HK-2 (cell line): ENCODE measurements at regions not wholly inside any gene's neighbourhood (a gene's known extent, or its start where the extent isn't known, plus 50 kb on each side); places are given as distances from the start of the nearest gene placed in this dataset.

ENCODE experiments used
- DNase-seq: peaks from one replicate; pipeline ENCODE4 v3.0.0-alpha.2; 2018; ENCODE audit not compliant: unreplicated experiment

DNA sequence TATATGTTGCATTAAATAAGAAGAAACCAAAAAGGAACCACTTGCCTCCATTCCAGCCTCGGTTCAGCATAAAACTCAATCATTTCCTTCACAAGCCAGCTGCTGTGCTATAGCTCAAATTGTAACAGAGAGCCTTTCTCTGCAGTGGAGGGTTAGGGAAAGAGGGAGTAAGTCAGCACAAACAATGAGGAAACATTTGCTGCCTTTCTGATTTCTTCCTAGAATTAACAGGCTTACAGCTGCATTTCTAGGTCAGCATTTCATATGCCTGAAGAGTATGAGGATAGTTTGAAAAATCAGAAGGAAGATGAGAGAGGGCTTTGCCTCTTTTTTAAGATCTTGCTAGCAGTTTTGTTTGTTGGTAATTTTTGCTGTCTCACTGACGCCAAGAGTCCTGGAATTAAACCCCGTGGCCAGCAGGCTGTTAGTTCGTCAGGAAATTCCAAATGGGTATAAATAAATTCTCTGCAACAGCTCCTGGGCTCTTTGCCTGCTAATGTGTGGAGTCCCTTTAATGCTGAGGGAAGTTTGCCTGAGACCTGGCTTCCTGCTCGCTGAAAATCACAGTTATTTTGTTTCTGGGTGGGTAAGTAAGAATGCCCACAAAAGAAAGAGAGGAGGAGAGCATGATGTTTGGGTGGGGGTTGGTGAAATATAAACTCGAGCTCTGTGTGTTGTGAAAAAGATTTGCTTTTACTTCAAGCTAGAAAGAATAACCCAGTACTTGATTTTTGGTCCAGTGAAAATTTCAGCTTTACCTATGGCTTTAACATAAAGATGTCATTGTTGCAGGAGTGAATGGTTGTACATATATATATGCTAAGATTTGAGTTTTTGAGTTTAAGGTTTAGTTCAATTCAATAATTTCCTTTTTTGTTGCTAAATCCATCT, 148.1 kb upstream of the DMRT1 start:
- DNase-seq: no peak

DNA sequence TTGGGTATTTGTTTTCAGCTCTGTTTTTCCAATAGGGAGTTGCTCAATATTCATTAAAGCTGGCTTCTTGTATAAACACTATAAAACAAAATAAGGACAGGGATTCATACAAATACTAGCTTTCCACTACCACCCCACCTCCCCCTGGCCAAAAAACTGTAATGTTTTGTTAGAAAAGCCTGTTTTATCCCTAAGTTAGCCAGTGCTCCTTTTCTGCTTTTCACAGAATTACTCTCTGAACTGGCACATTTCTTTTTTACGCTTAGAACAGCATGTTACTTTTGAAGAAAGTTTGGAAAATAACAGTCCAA, 147.4 kb upstream of the DMRT1 start:
- DNase-seq: no peak

DNA sequence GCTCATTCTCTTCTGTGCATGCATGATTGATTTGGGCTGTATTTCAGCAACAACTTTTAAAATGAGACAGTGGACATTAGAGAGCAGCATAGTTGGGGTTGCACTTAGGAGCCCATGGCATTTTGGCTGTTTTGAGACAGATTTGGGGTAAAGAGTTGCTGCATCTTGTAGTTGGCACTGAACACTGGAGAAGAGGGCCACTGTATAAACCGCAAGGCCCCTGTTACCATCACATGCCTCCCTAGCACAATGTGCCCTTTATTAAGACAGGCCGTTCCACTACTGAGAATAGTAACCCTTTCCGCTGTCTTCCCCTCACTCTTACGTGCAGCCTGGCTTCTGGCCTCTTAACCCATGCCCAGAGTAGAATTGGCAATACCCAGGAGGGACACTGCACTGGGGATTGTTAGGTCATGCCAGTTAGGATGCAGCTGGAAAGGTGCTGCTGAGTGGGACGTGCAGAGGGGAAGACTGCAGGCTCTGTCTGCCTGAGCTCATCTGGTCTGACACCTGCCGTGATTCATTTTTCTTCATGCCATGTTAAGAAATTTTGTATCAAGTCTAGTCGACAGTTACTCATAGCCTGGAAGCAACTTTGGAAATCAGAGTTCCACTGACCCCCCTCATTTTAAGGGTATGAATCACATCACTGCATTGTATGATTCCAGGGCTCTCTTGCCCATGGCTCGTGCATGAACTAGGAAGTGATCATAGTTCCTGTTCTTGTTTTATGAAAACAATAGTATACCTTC, 146.9 kb upstream of the DMRT1 start:
- no peak for DNase-seq

DNA sequence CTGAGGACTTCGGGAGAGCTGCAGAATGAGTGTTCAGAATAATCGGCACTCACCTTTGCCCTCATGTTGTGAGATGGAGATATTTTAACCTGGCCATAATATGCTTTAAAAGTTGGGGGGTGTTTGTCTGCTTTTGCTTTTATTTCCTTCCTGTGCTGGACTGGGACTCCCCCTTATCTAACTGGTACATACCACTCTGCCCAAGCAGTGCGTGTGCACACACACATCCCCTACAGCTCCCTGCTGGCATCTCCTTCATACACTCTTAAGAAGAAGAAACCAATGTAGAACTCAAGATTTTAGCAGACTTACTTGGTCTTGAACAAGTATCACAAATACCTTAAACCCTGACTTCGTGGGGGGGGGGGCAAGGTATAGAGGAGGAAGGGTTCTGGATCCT, 146.2 kb upstream of the DMRT1 start:
- DNase-seq: no peak

DNA sequence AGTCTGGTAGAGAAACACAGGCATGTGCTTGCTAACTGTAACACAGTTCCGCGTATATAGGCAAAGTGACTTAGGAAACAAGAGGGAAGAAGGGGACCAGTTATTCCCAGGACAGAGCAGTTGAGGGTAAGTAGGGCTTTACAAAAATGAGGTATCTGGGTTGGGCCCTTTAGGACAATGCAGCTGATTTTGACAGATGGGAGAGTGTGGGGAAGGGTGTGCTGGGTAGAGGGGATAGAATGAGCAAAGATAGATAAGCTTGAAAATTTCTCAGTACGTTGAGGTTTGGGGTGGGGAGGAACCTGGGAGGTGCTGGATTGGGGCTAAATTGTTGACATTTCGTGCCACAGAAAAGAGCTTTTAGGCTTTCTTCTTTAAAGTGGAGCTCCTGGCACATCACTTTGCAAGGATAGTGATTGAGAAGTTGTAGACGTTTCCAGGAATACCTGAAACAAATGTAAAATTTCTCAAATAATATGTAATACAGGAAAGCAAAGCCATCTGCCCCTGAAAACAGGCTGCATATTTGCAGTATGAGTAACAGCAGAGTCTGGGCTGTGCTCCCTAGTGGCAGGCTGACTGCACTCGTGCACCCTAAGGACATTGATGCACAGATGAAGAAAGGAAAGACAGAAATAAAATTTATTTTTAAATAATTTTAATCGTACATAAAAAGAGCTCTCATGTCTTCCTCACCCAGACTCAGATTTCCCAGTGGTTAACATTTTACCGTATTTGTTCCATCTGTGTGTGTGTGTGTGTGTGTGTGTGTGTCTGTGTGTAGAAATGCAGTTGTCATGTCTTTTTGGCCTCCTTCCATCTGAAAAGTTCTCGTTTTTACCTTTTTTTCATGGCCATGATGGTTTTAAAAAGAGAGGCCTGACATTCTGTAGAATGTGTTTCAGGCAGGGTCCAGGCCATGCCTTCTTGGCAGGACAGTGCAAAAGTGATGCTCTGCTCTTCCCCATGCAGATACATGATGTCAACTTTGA, 144.9 kb upstream of the DMRT1 start:
- DNase-seq: no peak

DNA sequence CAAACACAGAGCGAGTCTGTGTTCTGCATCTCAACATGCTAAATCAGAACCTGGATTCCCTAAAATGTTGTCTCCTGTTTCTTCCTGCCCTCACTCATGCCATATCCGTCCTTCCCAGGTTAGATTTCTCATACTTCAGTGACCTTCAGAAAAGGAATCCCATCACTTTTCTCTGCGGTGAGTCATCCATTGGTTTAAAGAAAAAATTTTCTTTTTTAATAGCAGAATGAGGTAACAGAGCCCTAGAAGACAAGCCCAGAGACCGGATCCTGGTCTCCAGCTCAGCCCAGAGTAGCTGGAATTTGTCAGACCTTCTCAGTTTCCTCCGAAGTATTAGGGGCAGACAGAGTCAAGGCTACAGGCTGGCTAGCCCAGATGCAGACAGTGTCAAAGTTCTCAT, 143.2 kb upstream of the DMRT1 start:
- no peak for DNase-seq

DNA sequence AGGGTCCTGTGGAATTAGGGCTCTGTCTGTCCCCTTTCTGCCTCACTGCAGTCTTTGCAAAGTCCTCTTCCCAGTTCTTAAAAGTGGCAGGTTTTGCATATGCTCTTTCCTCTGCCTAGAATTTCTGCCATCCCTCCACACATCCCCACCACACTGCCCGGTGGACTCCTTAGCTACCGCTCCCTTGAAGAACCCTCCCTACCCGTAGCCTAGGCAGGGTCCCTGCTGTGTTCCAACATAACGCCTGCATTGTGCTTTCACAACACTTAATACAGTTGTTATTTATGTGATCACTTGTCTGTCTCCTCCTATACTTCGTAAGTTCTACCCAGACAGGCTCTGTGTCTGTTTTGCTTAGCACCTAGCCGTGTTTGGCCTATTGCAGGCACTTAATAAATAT, 142.5 kb upstream of the DMRT1 start:
- no peak for DNase-seq

DNA sequence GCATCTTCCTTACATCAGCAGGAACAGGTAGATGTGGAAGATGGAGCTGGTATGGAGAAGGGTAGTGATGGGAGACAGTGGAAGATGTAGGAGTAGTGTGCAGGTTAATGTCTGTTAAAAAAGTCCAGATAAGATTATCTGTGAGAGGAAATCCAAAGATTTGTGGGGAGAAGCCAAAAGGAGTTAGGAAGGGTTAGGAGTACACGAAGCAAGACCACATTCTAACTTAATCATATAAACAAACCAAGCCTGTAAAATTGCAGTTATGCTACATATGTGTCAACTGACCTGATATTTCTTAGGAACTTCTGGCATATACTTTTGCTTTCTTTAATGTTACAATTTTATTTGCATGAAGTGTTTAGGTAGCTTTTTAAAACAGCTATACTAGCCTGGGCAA, 142.1 kb upstream of the DMRT1 start:
- DNase-seq: no peak

DNA sequence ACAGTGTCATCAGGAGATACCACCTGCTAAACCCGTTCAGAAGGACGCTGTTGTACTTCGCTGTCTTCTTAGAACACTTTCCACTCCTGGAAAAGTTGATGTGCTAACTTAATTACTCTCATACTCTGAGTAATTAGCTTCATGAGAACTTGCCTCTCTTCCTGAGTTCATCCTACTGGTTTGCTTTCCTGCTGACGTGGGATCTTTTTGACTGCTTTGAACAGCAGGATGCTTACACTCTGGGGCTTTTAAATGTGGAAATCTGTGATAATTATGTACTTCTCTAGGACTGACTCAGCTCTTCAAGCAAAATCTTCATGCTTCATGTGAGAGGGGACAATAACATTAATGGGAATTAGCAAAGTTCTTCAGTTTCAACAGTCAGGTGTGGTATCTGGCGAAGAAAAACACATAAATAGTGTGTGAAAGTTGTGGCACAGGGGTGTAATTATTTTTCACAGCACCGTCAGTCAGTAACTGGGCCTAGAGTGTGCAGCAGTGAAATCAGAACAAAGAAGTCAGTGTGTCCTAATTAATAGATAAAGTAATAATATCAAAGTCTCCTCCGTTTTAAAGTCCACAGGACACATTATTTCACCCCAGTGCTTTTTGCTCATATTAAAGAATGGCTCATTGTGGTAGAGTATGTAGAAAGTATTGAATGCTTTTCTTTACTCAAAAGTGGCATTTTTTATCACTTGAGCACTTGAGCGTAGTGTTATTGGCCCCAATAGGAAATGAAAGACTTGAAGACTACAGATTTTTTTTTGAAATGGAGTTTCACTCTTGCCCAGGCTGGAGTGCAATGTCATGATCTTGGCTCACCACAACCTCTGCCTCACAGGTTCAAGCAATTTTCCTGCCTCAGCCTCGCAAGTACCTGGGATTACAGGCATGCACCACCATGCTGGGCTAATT, 140.9 kb upstream of the DMRT1 start:
- DNase-seq: no peak

DNA sequence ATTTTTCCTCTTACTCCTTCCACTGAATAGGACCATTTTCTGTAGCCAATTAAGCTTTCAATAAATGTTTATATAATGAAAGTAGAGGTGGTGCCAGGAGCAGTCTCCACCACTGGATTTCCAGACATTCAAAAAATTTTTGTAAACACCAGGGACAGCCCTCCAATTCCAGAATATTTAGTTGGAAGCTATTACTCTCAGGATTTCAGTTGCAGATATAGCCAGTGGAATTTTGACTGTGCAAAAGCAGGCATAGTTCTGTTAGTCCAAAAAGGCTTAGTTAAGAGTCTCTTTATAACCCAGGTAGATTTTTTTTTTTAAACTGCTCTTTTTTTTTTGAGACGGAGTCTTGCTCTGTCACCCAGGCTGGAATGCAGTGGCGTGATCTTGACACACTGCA, 138.1 kb upstream of the DMRT1 start:
- DNase-seq: no peak

DNA sequence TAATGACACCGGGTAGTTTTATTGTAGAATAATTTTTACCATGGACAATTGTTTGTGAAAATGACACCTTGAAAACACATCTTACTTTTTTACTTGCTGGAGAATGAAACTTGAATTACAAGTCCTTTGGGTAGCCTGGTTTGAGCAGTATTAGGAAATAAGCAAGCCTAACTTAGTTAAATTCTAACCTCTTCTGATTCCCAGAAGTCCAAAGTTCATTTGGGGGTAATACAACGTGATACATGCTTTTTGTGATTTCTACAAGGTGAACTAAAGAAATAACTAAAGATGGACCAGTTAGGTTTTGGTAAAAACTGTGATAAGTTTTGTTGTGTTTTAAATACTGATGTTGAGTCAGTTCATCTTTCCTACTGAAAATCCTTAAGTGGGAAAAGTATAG, 135.4 kb upstream of the DMRT1 start:
- DNase-seq: no peak

DNA sequence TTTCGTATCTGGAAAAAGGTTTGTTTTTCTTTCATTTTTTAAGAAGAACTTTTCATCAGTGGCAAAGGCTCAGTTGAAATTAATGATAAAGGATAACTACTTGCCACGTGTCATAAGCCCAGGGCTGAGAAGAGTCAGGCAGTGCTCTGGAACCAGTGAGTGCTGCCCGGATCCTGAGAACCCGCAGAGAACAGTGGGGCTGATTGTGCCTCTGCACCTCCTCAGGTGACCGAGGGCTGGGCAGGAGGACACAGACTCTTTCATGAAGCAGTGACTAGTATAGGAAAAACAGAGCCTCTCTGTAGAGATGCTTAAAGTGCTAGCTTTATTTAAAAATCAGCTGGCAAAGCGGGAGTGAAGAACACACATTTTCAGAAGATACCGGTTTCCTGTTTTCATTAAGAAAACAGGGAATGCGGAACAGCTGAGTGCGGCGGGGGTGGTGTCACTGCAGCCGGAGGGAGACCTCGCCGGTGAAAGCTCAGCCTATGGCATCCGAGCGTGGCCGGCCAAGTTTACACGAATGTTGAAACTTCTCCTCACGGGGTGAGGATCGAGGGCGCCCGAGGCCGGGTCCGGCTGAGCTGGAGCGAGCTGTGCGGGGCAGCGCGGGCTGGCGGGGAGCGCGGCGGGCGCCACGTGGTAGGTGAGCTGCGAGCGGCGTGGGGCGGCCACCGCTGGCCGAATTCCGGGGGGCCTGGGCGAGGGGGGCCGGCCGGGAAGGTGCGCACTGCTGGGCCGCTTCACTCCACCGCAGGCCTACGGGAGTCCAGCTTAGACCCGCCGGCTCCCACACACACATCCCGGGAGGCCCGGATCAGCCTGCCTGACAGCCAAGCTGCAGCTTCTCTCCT, 134.7 kb upstream of the DMRT1 start:
- DNase-seq: peak; percentile 54

DNA sequence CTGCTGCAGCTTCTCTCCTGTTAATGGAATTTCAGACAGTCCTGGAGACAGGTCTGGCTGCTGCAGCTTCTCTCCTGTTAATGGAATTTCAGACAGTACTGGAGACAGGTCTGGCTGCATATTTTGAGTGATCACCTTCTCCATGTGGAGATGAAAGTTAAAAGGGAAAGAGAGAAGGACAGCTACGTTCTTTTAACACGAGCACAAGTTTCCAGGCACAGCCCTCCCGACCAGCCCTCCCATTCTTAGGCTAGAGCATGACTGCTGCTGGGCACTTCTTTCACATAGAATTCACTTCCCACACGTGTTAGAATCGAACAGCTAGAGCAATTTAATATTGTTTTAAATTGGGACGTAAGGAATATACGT, 133.3 kb upstream of the DMRT1 start:
- DNase-seq: no peak

DNA sequence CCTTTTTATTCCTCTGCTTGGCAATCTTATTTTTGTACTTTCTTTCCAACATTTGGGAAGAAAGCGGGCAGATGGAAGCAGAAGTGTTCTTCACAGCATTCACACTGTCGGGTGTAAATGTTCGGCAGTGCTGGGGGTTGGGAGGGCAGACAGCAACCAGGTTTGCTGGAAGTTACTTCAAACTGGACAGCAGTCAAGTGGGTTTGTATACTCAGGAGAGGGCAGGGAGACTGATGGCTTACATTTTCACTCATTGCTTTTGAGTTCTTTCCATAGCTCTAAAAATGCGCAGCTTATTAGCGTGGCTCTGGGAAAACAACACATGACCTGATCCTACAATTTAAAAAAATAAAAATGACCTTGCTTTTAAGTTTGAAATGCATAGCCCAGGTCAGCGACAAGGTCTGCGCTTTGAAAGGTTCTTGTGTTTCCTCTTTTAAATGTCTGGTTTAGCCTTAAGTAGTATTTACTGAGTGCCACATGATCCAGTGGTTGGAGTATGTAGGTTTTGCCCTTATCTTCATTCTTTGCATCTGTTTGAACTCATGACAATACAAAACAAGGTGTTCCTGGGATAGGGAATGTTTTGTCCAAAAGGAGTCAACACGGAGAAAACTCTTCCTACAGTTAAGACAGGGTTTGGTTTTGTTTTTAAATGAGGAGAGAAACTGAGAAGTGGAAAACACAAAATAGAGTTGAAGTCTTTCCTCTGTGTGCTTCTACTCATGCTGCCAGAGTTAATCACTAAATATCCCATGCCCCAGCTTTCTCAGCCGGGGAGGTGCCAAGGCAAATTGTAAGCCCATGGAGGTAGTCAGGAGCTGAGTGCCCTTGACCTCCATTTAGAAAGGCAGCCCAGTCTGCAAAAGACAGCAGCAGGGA, 132.7 kb upstream of the DMRT1 start:
- no peak for DNase-seq

DNA sequence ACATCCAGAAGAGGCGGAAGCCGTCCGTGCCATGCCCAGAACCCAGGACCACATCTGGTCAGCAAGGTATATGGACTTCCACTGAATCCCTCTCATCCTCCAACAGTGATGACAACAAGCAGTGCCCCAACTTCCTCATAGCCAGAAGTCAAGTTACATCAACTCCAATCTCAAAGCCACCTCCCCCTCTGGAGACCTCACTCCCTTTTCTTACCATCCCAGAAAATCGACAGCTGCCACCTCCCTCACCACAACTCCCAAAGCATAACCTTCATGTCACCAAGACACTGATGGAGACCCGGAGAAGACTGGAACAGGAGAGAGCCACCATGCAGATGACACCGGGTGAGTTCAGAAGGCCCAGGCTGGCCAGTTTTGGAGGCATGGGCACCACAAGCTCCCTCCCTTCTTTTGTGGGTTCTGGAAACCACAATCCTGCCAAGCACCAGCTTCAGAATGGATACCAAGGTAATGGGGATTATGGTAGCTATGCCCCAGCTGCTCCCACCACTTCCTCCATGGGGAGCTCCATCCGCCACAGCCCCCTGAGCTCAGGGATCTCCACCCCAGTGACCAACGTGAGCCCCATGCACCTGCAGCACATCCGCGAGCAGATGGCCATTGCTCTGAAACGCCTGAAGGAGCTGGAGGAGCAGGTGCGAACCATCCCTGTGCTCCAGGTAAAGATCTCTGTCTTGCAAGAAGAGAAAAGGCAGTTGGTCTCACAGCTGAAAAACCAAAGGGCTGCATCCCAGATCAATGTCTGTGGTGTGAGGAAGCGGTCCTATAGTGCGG, 130.3 kb upstream of the DMRT1 start:
- DNase-seq: no peak

DNA sequence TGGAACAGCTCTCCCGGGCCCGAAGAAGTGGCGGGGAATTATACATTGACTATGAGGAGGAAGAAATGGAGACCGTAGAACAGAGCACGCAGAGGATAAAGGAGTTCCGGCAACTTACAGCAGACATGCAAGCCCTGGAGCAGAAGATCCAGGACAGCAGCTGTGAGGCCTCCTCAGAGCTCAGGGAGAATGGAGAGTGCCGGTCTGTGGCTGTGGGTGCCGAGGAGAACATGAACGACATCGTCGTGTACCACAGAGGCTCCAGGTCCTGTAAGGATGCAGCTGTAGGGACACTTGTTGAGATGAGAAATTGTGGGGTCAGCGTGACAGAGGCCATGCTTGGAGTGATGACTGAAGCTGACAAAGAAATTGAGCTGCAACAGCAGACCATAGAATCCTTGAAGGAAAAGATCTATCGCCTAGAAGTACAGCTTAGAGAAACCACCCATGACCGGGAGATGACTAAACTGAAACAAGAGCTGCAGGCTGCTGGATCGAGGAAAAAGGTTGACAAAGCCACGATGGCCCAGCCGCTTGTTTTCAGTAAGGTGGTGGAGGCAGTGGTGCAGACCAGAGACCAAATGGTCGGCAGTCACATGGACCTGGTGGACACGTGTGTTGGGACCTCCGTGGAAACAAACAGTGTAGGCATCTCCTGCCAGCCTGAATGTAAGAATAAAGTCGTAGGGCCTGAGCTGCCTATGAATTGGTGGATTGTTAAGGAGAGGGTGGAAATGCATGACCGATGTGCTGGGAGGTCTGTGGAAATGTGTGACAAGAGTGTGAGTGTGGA, 129.5 kb upstream of the DMRT1 start:
- DNase-seq: no peak

DNA sequence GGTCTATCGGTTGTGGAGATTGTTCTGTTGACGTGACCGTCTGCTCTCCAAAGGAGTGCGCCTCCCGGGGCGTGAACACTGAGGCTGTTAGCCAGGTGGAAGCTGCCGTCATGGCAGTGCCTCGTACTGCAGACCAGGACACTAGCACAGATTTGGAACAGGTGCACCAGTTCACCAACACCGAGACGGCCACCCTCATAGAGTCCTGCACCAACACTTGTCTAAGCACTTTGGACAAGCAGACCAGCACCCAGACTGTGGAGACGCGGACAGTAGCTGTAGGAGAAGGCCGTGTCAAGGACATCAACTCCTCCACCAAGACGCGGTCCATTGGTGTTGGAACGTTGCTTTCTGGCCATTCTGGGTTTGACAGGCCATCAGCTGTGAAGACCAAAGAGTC, 128.9 kb upstream of the DMRT1 start:
- no peak for DNase-seq

DNA sequence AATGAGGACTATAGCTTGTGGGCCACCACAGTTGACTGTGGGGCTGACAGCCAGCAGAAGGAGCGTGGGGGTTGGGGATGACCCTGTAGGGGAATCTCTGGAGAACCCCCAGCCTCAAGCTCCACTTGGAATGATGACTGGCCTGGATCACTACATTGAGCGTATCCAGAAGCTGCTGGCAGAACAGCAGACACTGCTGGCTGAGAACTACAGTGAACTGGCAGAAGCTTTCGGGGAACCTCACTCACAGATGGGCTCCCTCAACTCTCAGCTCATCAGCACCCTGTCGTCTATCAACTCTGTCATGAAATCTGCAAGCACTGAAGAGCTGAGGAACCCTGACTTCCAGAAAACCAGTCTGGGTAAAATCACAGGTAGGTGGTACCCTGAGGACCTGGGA, 128.4 kb upstream of the DMRT1 start:
- DNase-seq: no peak
